WTC11 (cell line): ENCODE measurements at regions not wholly inside any gene's neighbourhood (a gene's known extent, or its start where the extent isn't known, plus 50 kb on each side); places are given as distances from the start of the nearest gene placed in this dataset.
"Not testable (repeated sequence)": the region's sequence is repeated elsewhere in the genome, so short reads cannot be mapped to it uniquely, and the experiment has no call there.

ENCODE experiments used
- ATAC-seq: fragments of 200-7000 bp; cut with Tn5 transposase; 2 replicates; pipeline ENCODE4 v1.10.0; 2021; ENCODE audit warnings: mild to moderate bottlenecking, moderate library complexity
- CTCF ChIA-PET: fragments of 300-600 bp; sonication (Branson Sonifier 250); formaldehyde crosslinking; loops from one replicate; lab custom pipeline; 2021; ENCODE audit warnings: antibody characterized with exemption; lab: Charles Lee
- POLR2A ChIA-PET: fragments of 350-600 bp; sonication (Branson Sonifier 250); formaldehyde crosslinking; loops from one replicate; lab custom pipeline; 2021; ENCODE audit warnings: antibody characterized with exemption; lab: Charles Lee
- DNase-seq: peaks from one replicate; pipeline ENCODE4 v3.0.0; 2021; ENCODE audit warnings: low spot score
- H3K27ac Mint-ChIP-seq: 2 replicates; pipeline ENCODE4 v1.8.0; 2021; ENCODE audit warnings: mixed read lengths
- H3K27me3 Mint-ChIP-seq: 2 replicates; pipeline ENCODE4 v1.8.0; 2021; ENCODE audit warnings: low read depth, mild to moderate bottlenecking, moderate library complexity, mixed read lengths
- H3K36me3 Mint-ChIP-seq: 2 replicates; pipeline ENCODE4 v1.8.0; 2021; ENCODE audit warnings: mixed read lengths
- H3K4me1 Mint-ChIP-seq: 2 replicates; pipeline ENCODE4 v1.8.0; 2022; ENCODE audit warnings: mixed read lengths
- H3K4me3 Mint-ChIP-seq: 2 replicates; pipeline ENCODE4 v1.8.0; 2021; ENCODE audit warnings: mild to moderate bottlenecking, moderate library complexity, mixed read lengths
- H3K9me3 Mint-ChIP-seq: 2 replicates; pipeline ENCODE4 v1.8.0; 2021; ENCODE audit warnings: mixed read lengths
- AFF4 ChIP-seq: sonication (generic); formaldehyde crosslinking; IDR thresholded peaks from 2 replicates; pipeline ENCODE4 v1.8.1; 2023; ENCODE audit warnings: mild to moderate bottlenecking, missing genetic modification reagents, borderline replicate concordance
- AR ChIP-seq: fragments of 250-450 bp; sonication (Bioruptor Pico); IDR thresholded peaks from 2 replicates; pipeline ENCODE4 v1.9.0; 2021; ENCODE audit warnings: mild to moderate bottlenecking
- ATF1 ChIP-seq: sonication (generic); formaldehyde crosslinking; IDR thresholded peaks from 2 replicates; pipeline ENCODE4 v1.8.1; 2023; ENCODE audit warnings: mild to moderate bottlenecking, moderate library complexity, missing genetic modification reagents
- CBFB ChIP-seq: sonication (generic); formaldehyde crosslinking; IDR thresholded peaks from 2 replicates; pipeline ENCODE4 v1.8.1; 2022; ENCODE audit warnings: mild to moderate bottlenecking, low read depth, missing genetic modification reagents
- CREM ChIP-seq: sonication (generic); formaldehyde crosslinking; IDR thresholded peaks from 2 replicates; pipeline ENCODE4 v1.8.1; 2022; ENCODE audit warnings: mild to moderate bottlenecking, missing genetic modification reagents, moderate library complexity
- JUN ChIP-seq: sonication (generic); formaldehyde crosslinking; IDR thresholded peaks from 2 replicates; pipeline ENCODE4 v1.8.0; 2023; ENCODE audit warnings: mild to moderate bottlenecking, missing genetic modification reagents
- NFATC4 ChIP-seq: fragments of 250-450 bp; sonication (Bioruptor Pico); IDR thresholded peaks from 2 replicates; pipeline ENCODE4 v1.9.0; 2021; ENCODE audit warnings: mild to moderate bottlenecking
- NFE2L1 ChIP-seq: sonication (generic); formaldehyde crosslinking; IDR thresholded peaks from 2 replicates; pipeline ENCODE4 v1.8.1; 2023; ENCODE audit warnings: missing genetic modification reagents
- NR3C1 ChIP-seq: sonication (generic); formaldehyde crosslinking; conservative IDR thresholded peaks from 2 replicates; pipeline ENCODE4 v1.8.1; 2023; ENCODE audit warnings: low read depth, mild to moderate bottlenecking, missing genetic modification reagents
- PREB ChIP-seq: sonication (generic); formaldehyde crosslinking; IDR thresholded peaks from 2 replicates; pipeline ENCODE4 v1.8.1; 2022; ENCODE audit warnings: mild to moderate bottlenecking, missing genetic modification reagents, moderate library complexity, borderline replicate concordance
- TCF7 ChIP-seq: sonication (generic); formaldehyde crosslinking; IDR thresholded peaks from 2 replicates; pipeline ENCODE4 v1.8.0; 2022; ENCODE audit warnings: mild to moderate bottlenecking, low read depth, missing genetic modification reagents, moderate library complexity
- TEAD4 ChIP-seq: sonication (generic); formaldehyde crosslinking; IDR thresholded peaks from 2 replicates; pipeline ENCODE4 v1.8.0; 2022; ENCODE audit warnings: mild to moderate bottlenecking, missing genetic modification reagents
- TP53 ChIP-seq: sonication (generic); formaldehyde crosslinking; IDR thresholded peaks from 2 replicates; pipeline ENCODE4 v1.8.1; 2023; ENCODE audit warnings: mild to moderate bottlenecking, missing genetic modification reagents
- ZNF396 ChIP-seq: fragments of 250-450 bp; sonication (Bioruptor Pico); IDR thresholded peaks from 2 replicates; pipeline ENCODE4 v1.8.0; 2021; ENCODE audit warnings: mild to moderate bottlenecking, moderate library complexity, borderline replicate concordance
- ZNF423 ChIP-seq: fragments of 250-450 bp; sonication (Bioruptor Pico); IDR thresholded peaks from 2 replicates; pipeline ENCODE4 v2.1.2; 2022; ENCODE audit warnings: mild to moderate bottlenecking, moderate library complexity
- TF ChIP-seq, protein P1 (sequence below): sonication (generic); formaldehyde crosslinking; IDR thresholded peaks from 2 replicates; pipeline ENCODE4 v1.8.1; 2023; ENCODE audit warnings: mild to moderate bottlenecking, missing genetic modification reagents

GRCh38 chr3:166986000-166986399 is 394.1 kb downstream of the ZBBX start:
- peak overlapping the region; percentile 85; the same call in 1 of the 2 replicates for H3K27ac Mint-ChIP-seq
- TF ChIP-seq CBFB (CRISPR knock-in tag) (no peak), CREM (CRISPR knock-in tag) (no peak), TP53 (CRISPR knock-in tag) (no peak), ZNF396 (no peak), ZNF423 (CRISPR knock-in tag) (no peak), AFF4 (CRISPR knock-in tag) (no peak), TEAD4 (no peak), TCF7 (CRISPR knock-in tag) (no peak), NFATC4 (CRISPR knock-in tag) (no peak), NFE2L1 (CRISPR knock-in tag) (no peak), JUN (CRISPR knock-in tag) (no peak), NR3C1 (no peak), AR (CRISPR knock-in tag) (no peak), PREB (CRISPR knock-in tag) (no peak), ATF1 (no peak)
- TF ChIP-seq, protein P1, sequence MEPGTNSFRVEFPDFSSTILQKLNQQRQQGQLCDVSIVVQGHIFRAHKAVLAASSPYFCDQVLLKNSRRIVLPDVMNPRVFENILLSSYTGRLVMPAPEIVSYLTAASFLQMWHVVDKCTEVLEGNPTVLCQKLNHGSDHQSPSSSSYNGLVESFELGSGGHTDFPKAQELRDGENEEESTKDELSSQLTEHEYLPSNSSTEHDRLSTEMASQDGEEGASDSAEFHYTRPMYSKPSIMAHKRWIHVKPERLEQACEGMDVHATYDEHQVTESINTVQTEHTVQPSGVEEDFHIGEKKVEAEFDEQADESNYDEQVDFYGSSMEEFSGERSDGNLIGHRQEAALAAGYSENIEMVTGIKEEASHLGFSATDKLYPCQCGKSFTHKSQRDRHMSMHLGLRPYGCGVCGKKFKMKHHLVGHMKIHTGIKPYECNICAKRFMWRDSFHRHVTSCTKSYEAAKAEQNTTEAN (CRISPR knock-in tag): no peak
- H3K27me3 Mint-ChIP-seq: no peaks in the 10 kb centered on the region
- H3K4me1 Mint-ChIP-seq: peaks cover 9% of the 10 kb centered on the region
- peak; percentile 51 for ATAC-seq
- CTCF ChIA-PET: interaction anchor here (0.7 kb wide), 1 partner anchor 24 kb away, joined by 3 read pairs; no protein-coding TSS in a partner anchor
- no peak for DNase-seq
- H3K9me3 Mint-ChIP-seq: no peaks in the 10 kb centered on the region
- POLR2A ChIA-PET: interaction anchor here (0.5 kb wide), 1 partner anchor 309 kb away, joined by 7 read pairs; no protein-coding TSS in a partner anchor
- H3K4me3 Mint-ChIP-seq: no peak overlapping the region
- no peaks in the 10 kb centered on the region for H3K36me3 Mint-ChIP-seq

- H3K9me3 Mint-ChIP-seq, POLR2A ChIA-PET, H3K36me3 Mint-ChIP-seq, H3K4me1 Mint-ChIP-seq, DNase-seq, H3K4me3 Mint-ChIP-seq, H3K27ac Mint-ChIP-seq, CTCF ChIA-PET, H3K27me3 Mint-ChIP-seq, ATAC-seq: not testable (repeated sequence)
Observed at GRCh38 chr3:166975796-166976195, 404.3 kb downstream of the ZBBX start.

DNA sequence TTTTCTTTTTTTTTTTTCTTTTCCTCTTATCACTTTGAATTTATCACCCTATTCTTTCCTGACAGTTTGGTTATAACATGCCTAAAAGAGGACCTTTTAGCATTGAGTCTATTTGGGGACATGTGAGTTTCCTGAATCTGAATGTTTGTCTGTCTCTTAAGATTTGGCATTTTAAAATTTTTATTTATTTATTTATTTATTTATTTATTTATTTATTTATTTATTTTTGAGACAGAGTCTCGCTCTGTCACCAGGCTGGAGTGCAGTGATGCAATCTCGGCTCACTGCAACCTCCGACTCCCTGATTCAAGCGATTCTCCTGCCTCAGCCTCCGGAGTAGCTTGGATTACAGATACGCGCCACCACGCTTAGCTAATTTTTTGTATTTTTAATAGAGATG is 412.4 kb downstream of the ZBBX start:
- POLR2A ChIA-PET, CTCF ChIA-PET, H3K27me3 Mint-ChIP-seq, H3K9me3 Mint-ChIP-seq, H3K36me3 Mint-ChIP-seq, H3K4me3 Mint-ChIP-seq, DNase-seq, H3K4me1 Mint-ChIP-seq, ATAC-seq, H3K27ac Mint-ChIP-seq: not testable (repeated sequence)
